ENCODE measurements at regions not wholly inside any gene's neighbourhood (a gene's known extent, or its start where the extent isn't known, plus 50 kb on each side); places are given as distances from the start of the nearest gene placed in this dataset.
A peak's percentile ranks its signal among the peaks of the same experiment; 100 is the strongest.

DNA sequence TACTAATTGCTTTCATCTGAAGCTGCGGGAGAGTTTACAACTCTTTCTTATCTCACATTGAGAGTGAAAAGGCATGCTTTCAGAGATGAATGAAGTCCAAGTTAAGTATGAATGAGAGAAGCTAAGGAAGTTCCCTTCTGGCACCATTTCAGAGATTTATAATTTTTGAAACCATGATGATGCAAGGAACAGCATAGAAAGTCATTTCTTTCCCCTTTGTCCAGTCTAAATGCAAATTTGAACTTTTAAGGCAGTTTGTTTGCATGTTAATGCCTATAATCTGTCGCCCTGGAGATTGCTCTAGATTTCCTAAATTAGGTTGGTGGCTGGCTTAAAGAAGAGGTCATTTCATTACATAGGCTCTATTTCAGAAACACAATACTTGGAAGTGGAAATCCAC lies 594.8 kb upstream of the GOT2 start:
- FAIRE-seq (no peak), DNase-seq (ENCODE audit: low read depth in 1 of 2, low spot score in 1 of 2) (no peak), ATAC-seq (no peak)
- TF ChIP-seq MYC (IDR thresholded peaks at IDR 0.05; ENCODE audit: borderline replicate concordance, low read length) (no peak), CBX2 (IDR thresholded peaks at IDR 0.05; ENCODE audit: borderline replicate concordance, low read depth) (no peak), ZNF302 (CRISPR knock-in tag; IDR thresholded peaks at IDR 0.05) (no peak), SMC3 (IDR thresholded peaks at IDR 0.05) (no peak), SREBF2 (IDR thresholded peaks at IDR 0.05) (no peak), CBX8 (IDR thresholded peaks at IDR 0.05) (no peak), KDM5A (IDR thresholded peaks at IDR 0.05) (no peak), RAD21 (conservative IDR thresholded peaks at IDR 0.05 in 1 of 2, IDR thresholded peaks at IDR 0.05 in 1 of 2) (no peak), NPAS2 (CRISPR knock-in tag; IDR thresholded peaks at IDR 0.05; ENCODE audit: borderline replicate concordance) (no peak), KDM1A (IDR thresholded peaks at IDR 0.05; ENCODE audit: low read depth) (no peak)
- TF ChIP-seq, protein P1, sequence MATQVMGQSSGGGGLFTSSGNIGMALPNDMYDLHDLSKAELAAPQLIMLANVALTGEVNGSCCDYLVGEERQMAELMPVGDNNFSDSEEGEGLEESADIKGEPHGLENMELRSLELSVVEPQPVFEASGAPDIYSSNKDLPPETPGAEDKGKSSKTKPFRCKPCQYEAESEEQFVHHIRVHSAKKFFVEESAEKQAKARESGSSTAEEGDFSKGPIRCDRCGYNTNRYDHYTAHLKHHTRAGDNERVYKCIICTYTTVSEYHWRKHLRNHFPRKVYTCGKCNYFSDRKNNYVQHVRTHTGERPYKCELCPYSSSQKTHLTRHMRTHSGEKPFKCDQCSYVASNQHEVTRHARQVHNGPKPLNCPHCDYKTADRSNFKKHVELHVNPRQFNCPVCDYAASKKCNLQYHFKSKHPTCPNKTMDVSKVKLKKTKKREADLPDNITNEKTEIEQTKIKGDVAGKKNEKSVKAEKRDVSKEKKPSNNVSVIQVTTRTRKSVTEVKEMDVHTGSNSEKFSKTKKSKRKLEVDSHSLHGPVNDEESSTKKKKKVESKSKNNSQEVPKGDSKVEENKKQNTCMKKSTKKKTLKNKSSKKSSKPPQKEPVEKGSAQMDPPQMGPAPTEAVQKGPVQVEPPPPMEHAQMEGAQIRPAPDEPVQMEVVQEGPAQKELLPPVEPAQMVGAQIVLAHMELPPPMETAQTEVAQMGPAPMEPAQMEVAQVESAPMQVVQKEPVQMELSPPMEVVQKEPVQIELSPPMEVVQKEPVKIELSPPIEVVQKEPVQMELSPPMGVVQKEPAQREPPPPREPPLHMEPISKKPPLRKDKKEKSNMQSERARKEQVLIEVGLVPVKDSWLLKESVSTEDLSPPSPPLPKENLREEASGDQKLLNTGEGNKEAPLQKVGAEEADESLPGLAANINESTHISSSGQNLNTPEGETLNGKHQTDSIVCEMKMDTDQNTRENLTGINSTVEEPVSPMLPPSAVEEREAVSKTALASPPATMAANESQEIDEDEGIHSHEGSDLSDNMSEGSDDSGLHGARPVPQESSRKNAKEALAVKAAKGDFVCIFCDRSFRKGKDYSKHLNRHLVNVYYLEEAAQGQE (IDR thresholded peaks at IDR 0.05), result no peak
- ChIA-PET POLR2A (no interaction called here), CTCF (no interaction called here)
- 89% methylated on average over 2 of the region's 2 CpGs for WGBS (ENCODE audit: missing lambda C conversion rate)
- Histone ChIP-seq H3K27ac (peak overlapping the region in 1 of 2 experiments; percentile 27; a peak in 1 of 6 replicates), H3K4me1 (peaks cover 15% of the 10 kb centered on the region), H3K9me3 (peaks cover 4% of the 10 kb centered on the region; the same call in 1 of the 3 replicates), H3K4me2 (no peak overlapping the region), H3K4me3 (no peak overlapping the region)

DNA sequence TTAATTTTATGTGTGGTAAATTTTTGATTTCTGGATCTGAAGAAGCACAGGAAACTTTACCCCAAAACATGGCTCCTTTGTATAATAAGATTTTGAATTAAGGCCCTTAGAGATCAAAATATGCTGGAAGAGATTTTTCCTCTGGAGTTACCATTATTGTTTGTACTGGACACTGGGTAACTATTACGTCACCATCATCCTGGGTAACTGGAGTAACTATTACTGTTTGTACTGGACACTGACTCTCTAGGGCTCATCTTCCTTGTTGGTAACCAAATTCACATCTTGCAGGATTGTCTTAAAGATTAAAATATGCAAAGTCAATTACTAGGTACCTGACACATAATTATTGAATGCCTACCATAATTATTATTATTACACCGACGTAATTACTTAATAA lies 593.8 kb upstream of the GOT2 start:
- H3K4me1 ChIP-seq, result peaks cover 19% of the 10 kb centered on the region
- peaks cover 10% of the 10 kb centered on the region; the same call in 2 of the 3 replicates for H3K9me3 ChIP-seq
- no peak for ATAC-seq
- FAIRE-seq, result no peak
- ChIA-PET CTCF (no interaction called here), POLR2A (no interaction called here)
- H3K27ac ChIP-seq, result no peak overlapping the region
- no peak for DNase-seq (ENCODE audit: low read depth in 1 of 2, low spot score in 1 of 2)
- TF ChIP-seq E2F6 (IDR thresholded peaks at IDR 0.05; ENCODE audit: borderline replicate concordance, low read depth) (no peak), NR3C1 (IDR thresholded peaks at IDR 0.05) (no peak), CBX2 (IDR thresholded peaks at IDR 0.05; ENCODE audit: borderline replicate concordance, low read depth) (no peak), PHF8 (IDR thresholded peaks at IDR 0.05; ENCODE audit: borderline replicate concordance, low read depth) (no peak), GATA3 (IDR thresholded peaks at IDR 0.05; ENCODE audit: borderline replicate concordance) (no peak), CHD4 (IDR thresholded peaks at IDR 0.05; ENCODE audit: borderline replicate concordance) (no peak), HEYL (CRISPR knock-in tag; IDR thresholded peaks at IDR 0.05) (no peak), MAFK (IDR thresholded peaks at IDR 0.05; ENCODE audit: partially characterized antibody) (no peak), SREBF2 (IDR thresholded peaks at IDR 0.05) (no peak), RCOR1 (IDR thresholded peaks at IDR 0.05; ENCODE audit: low read depth, low read length) (no peak)
- TF ChIP-seq, protein P1 (IDR thresholded peaks at IDR 0.05), result no peak
- 94% methylated on average over 3 of the region's 3 CpGs for WGBS (ENCODE audit: missing lambda C conversion rate)
- H3K4me2 ChIP-seq, result no peak overlapping the region
- H3K4me3 ChIP-seq, result no peak overlapping the region
